ENCODE measurements at regions not wholly inside any gene's neighbourhood (a gene's known extent, or its start where the extent isn't known, plus 50 kb on each side); places are given as distances from the start of the nearest gene placed in this dataset.

DNA sequence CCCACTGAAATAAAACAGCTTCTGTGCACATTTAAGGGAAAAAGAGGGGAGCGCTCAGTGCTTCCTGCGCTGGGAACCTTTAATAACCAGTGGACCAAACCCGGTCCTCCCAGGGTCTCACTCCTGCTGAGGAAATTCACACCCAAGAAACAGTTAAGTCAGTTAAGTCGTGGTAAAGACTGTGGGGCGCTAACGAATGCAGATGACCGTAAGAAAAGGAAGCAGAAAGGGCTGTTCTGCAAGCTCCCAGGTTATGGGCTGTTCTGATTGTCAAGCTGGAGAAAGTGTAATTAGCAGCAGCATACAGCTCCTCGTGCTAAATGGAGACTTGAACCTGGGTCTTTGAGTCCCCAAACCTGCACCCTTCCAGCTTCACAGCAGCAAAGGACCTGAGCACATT, 536.6 kb downstream of the NPHP4 start:
- CTCF ChIA-PET, result no interaction called here

DNA sequence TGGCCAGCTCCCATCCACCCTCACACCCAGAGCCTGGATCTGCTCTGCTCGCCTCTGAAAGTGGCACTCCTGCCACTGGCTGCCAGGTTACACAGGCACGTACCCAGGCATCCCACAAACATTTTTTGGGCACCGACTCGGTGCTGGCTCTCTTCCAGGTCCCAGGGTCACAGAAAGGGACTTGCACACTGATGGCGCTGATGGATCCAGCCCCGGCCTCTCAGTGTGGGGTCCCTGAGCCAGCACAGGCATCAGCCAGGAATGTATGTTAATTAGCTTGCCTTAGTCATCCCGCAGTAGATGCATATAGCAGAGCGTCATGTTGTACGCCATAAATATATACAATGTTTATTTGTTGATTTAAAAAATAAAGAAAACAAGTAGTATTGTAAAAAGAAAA, 537.2 kb downstream of the NPHP4 start:
- ChIA-PET CTCF (no interaction called here), POLR2A (no interaction called here)
- DNase-seq (ENCODE audit: extremely low spot score), result no peak
- no peak for TF ChIP-seq NFRKB (IDR thresholded peaks at IDR 0.05)

More for the DNA sequence above, 536.6 kb downstream of the NPHP4 start:
- POLR2A ChIA-PET, result no interaction called here
- no peak for DNase-seq (ENCODE audit: extremely low spot score)
- TF ChIP-seq L3MBTL2 (conservative IDR thresholded peaks at IDR 0.05) (no peak), FOXM1 (IDR thresholded peaks at IDR 0.05; ENCODE audit: borderline replicate concordance) (no peak), CTBP1 (IDR thresholded peaks at IDR 0.05; ENCODE audit: borderline replicate concordance) (no peak), FOXK2 (IDR thresholded peaks at IDR 0.05) (no peak), ARNT (IDR thresholded peaks at IDR 0.05) (no peak), NFRKB (IDR thresholded peaks at IDR 0.05) (no peak), TARDBP (IDR thresholded peaks at IDR 0.05) (no peak), LEF1 (IDR thresholded peaks at IDR 0.05; ENCODE audit: borderline replicate concordance) (no peak), HDGF (IDR thresholded peaks at IDR 0.05; ENCODE audit: borderline replicate concordance) (no peak), SP1 (IDR thresholded peaks at IDR 0.05) (no peak), ELF4 (IDR thresholded peaks at IDR 0.05) (no peak), SUZ12 (IDR thresholded peaks at IDR 0.05) (no peak), FOXA1 (IDR thresholded peaks at IDR 0.05) (no peak), ZNF384 (IDR thresholded peaks at IDR 0.05) (no peak), BHLHE40 (IDR thresholded peaks at IDR 0.05; ENCODE audit: borderline replicate concordance) (no peak)
- TF ChIP-seq, protein P1, sequence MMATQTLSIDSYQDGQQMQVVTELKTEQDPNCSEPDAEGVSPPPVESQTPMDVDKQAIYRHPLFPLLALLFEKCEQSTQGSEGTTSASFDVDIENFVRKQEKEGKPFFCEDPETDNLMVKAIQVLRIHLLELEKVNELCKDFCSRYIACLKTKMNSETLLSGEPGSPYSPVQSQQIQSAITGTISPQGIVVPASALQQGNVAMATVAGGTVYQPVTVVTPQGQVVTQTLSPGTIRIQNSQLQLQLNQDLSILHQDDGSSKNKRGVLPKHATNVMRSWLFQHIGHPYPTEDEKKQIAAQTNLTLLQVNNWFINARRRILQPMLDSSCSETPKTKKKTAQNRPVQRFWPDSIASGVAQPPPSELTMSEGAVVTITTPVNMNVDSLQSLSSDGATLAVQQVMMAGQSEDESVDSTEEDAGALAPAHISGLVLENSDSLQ (IDR thresholded peaks at IDR 0.05), result no peak

DNA sequence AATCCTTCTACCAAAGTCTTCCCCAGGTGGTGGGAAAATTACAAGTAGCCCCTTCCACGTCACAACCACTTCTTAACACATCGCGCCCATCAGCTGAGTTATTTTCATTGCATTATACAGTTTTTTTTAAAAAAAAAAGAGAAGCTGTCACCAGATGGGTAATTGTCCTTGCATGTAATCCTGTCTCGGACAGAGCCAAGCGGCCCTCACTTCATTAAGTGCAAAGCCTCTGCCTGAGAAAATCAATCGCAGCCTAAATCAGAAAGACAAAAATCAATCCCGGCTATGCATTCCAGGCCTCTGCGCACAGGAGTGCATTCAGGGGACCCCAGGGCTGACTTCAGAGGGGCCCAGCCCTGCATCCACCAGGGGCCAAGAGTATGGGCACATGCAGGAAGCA, 538.9 kb downstream of the NPHP4 start:
- no peak for DNase-seq (ENCODE audit: extremely low spot score)
- TF ChIP-seq, protein P1 (IDR thresholded peaks at IDR 0.05), result no peak
- TF ChIP-seq LEF1 (IDR thresholded peaks at IDR 0.05; ENCODE audit: borderline replicate concordance) (no peak), FOXK2 (IDR thresholded peaks at IDR 0.05) (no peak), FOXA1 (IDR thresholded peaks at IDR 0.05) (no peak), L3MBTL2 (conservative IDR thresholded peaks at IDR 0.05) (no peak), TARDBP (IDR thresholded peaks at IDR 0.05) (no peak), CTBP1 (IDR thresholded peaks at IDR 0.05; ENCODE audit: borderline replicate concordance) (no peak), HDGF (IDR thresholded peaks at IDR 0.05; ENCODE audit: borderline replicate concordance) (no peak), BHLHE40 (IDR thresholded peaks at IDR 0.05; ENCODE audit: borderline replicate concordance) (no peak)
- POLR2A ChIA-PET, result no interaction called here
- CTCF ChIA-PET, result no interaction called here

DNA sequence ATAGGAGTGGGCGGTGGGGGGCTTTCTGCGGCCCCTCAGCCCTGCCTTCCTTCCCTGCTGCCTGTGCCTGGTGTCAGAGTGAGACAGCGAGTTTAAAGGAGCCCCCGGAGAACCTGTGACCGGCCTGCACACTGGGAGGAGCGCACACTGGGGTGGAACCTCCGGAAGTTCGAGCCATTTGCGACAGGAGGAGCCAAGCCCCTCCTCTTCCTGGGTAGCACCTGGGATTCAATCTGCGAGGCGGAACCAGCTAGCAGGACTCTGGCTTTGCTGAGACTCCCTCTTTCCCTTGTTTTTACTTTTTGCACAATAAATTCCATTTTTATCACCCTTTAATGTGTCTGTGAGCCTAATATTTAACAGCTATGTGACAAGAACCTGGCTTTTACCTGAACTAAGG, 540.6 kb downstream of the NPHP4 start:
- TF ChIP-seq TARDBP (IDR thresholded peaks at IDR 0.05), result no peak
- no peak for TF ChIP-seq NFRKB (IDR thresholded peaks at IDR 0.05)
- no peak for TF ChIP-seq FOXK2 (IDR thresholded peaks at IDR 0.05)
- TF ChIP-seq ARNT (IDR thresholded peaks at IDR 0.05), result no peak
- TF ChIP-seq SP1 (IDR thresholded peaks at IDR 0.05), result no peak
- TF ChIP-seq, protein P1 (IDR thresholded peaks at IDR 0.05), result no peak
- no peak for TF ChIP-seq BHLHE40 (IDR thresholded peaks at IDR 0.05; ENCODE audit: borderline replicate concordance)
- no peak for TF ChIP-seq SUZ12 (IDR thresholded peaks at IDR 0.05)
- no peak for TF ChIP-seq FOXM1 (IDR thresholded peaks at IDR 0.05; ENCODE audit: borderline replicate concordance)
- no peak for TF ChIP-seq CTBP1 (IDR thresholded peaks at IDR 0.05; ENCODE audit: borderline replicate concordance)
- TF ChIP-seq HDGF (IDR thresholded peaks at IDR 0.05; ENCODE audit: borderline replicate concordance), result no peak
- no peak for TF ChIP-seq ZNF384 (IDR thresholded peaks at IDR 0.05)
- ChIA-PET CTCF (no interaction called here), POLR2A (no interaction called here)
- DNase-seq (ENCODE audit: extremely low spot score), result no peak

DNA sequence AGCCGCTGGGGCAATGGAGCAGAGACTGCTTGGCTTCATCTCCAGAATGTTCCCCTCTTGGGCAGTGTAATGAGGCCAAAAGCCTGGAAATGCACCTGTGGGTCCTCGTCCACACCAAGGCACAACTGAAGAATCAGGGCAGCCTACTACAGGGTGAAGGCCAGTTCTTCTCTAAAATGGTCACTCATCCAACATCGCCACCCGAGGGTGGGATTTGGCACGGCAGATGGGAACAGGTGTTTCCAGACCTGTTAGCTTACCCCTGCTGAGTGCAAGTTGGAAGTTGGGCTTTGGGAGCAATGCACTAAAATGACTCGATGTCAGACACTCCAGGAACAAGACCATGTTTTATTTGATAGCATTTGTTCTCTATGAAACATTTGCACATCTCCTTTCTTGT, 543.7 kb downstream of the NPHP4 start:
- TF ChIP-seq L3MBTL2 (conservative IDR thresholded peaks at IDR 0.05), result no peak
- no peak for TF ChIP-seq FOXA1 (IDR thresholded peaks at IDR 0.05)
- TF ChIP-seq SUZ12 (IDR thresholded peaks at IDR 0.05), result no peak

DNA sequence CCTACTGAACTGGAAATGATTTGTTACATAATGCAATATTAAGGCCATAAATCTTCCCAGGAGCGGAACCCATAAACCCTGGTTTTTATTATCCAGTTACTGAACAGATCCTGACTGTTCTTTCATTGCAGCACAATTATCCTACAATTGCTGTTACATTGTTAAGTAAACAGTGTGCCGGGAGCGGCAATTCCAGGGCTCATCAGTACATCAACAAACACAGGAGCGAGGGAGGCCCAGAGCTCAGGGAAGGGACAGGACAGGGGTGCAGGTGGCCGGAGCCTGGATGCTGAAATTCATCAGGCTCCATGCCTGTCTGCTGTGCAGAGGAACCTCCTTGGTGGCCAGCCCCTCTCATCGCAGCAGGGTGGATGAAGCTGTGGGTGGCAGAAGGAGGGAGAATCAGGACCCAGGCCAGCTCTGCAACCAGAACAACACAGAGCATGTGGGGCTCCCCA, 544.7 kb downstream of the NPHP4 start:
- TF ChIP-seq ELF4 (IDR thresholded peaks at IDR 0.05), result no peak
- TF ChIP-seq BHLHE40 (IDR thresholded peaks at IDR 0.05; ENCODE audit: borderline replicate concordance), result no peak
- TF ChIP-seq FOXA1 (IDR thresholded peaks at IDR 0.05), result no peak
- no peak for TF ChIP-seq SP1 (IDR thresholded peaks at IDR 0.05)
- TF ChIP-seq TARDBP (IDR thresholded peaks at IDR 0.05), result no peak
- TF ChIP-seq HDGF (IDR thresholded peaks at IDR 0.05; ENCODE audit: borderline replicate concordance), result no peak
- no peak for TF ChIP-seq LEF1 (IDR thresholded peaks at IDR 0.05; ENCODE audit: borderline replicate concordance)
- TF ChIP-seq, protein P1 (IDR thresholded peaks at IDR 0.05), result no peak
- no peak for TF ChIP-seq FOXK2 (IDR thresholded peaks at IDR 0.05)
- TF ChIP-seq SUZ12 (IDR thresholded peaks at IDR 0.05), result no peak
- no peak for TF ChIP-seq ARNT (IDR thresholded peaks at IDR 0.05)
- TF ChIP-seq CTBP1 (IDR thresholded peaks at IDR 0.05; ENCODE audit: borderline replicate concordance), result no peak
- TF ChIP-seq NFRKB (IDR thresholded peaks at IDR 0.05), result no peak
- TF ChIP-seq FOXM1 (IDR thresholded peaks at IDR 0.05; ENCODE audit: borderline replicate concordance), result no peak
- no peak for TF ChIP-seq L3MBTL2 (conservative IDR thresholded peaks at IDR 0.05)
- TF ChIP-seq ZNF384 (IDR thresholded peaks at IDR 0.05), result no peak
- ChIA-PET CTCF (no interaction called here), POLR2A (no interaction called here)
- DNase-seq (ENCODE audit: extremely low spot score), result no peak

More for the DNA sequence above, 543.7 kb downstream of the NPHP4 start:
- ChIA-PET CTCF (no interaction called here), POLR2A (no interaction called here)
- no peak for DNase-seq (ENCODE audit: extremely low spot score)

All from HEK293T (cell line).